Thymus (tissue), 11 donors: ENCODE measurements at regions not wholly inside any gene's neighbourhood (a gene's known extent, or its start where the extent isn't known, plus 50 kb on each side); places are given as distances from the start of the nearest gene placed in this dataset.

Experiments
- DNase-seq, 9 donors: peaks; one replicate each; pipeline ENCODE4 v3.0.0-alpha.2; 2013; ENCODE audit warnings: low spot score in 9 of 9, low read depth in 6 of 9, missing footprints in 1 of 9
- H3K27ac ChIP-seq, 2 donors: one replicate each; pipeline ENCODE4 v1.5.1; 2013; ENCODE audit warnings: control low read depth in 1 of 2, low read depth in 1 of 2, low read length in 1 of 2, mild to moderate bottlenecking in 1 of 2, moderate library complexity in 1 of 2
- H3K27me3 ChIP-seq, 2 donors: one replicate each; pipeline ENCODE4 v1.5.1; 2013; ENCODE audit warnings: low read length in 1 of 2; ENCODE audit not compliant: control insufficient read depth in 2 of 2, insufficient read depth in 1 of 2
- H3K36me3 ChIP-seq, 2 donors: one replicate each; pipeline ENCODE4 v1.5.1; 2013; ENCODE audit warnings: low read length in 1 of 2, mild to moderate bottlenecking in 1 of 2, moderate library complexity in 1 of 2; ENCODE audit not compliant: control insufficient read depth in 2 of 2, insufficient read depth in 2 of 2
- H3K4me1 ChIP-seq, 2 donors: one replicate each; pipeline ENCODE4 v1.5.1; 2013; ENCODE audit warnings: low read length in 2 of 2; ENCODE audit not compliant: control insufficient read depth in 2 of 2, insufficient read depth in 2 of 2
- H3K4me3 ChIP-seq, 2 donors: one replicate each; pipeline ENCODE4 v1.5.1; 2013; ENCODE audit warnings: low read length in 2 of 2, control low read depth in 1 of 2, mild to moderate bottlenecking in 1 of 2
- H3K9me3 ChIP-seq, 2 donors: one replicate each; pipeline ENCODE4 v1.5.1; 2013; ENCODE audit warnings: low read length in 1 of 2, mild to moderate bottlenecking in 1 of 2; ENCODE audit not compliant: control insufficient read depth in 2 of 2, insufficient read depth in 1 of 2
- WGBS: extraction: QIAGEN DNeasy Blood & Tissue Kit; methylation state at CpG from one replicate; pipeline ENCODE4 v1.1.7; 2013; 5-methylcytosine and 5-hydroxymethylcytosine counted together
- donor health status: healthy.

DNA sequence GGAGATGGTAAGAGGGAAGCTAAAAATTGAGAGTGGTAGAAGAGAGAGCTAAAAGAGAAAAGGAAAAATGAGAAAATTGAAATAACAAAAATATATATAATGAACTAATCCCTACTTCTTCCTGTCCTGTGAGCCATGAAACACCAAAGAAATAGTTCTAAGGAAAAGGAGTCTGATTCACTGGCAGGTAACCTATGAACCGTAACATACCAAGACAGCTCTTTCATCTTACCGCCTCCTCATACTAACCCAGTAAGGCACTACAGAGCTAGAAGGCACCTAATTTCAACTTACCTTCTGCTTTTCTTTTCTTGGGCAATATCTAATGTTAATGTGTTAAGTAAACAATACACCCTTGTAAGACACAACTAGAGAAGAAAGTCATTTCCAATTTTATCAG lies 297.7 kb upstream of the DIAPH2 start:
- 100% methylated on average over 2 of the region's 2 CpGs for WGBS
- Histone ChIP-seq H3K36me3 (no peaks in the 10 kb centered on the region), H3K4me1 (no peaks in the 10 kb centered on the region), H3K27ac (no peak overlapping the region), H3K27me3 (no peaks in the 10 kb centered on the region), H3K4me3 (no peak overlapping the region), H3K9me3 (no peaks in the 10 kb centered on the region)
- no peak for DNase-seq

DNA sequence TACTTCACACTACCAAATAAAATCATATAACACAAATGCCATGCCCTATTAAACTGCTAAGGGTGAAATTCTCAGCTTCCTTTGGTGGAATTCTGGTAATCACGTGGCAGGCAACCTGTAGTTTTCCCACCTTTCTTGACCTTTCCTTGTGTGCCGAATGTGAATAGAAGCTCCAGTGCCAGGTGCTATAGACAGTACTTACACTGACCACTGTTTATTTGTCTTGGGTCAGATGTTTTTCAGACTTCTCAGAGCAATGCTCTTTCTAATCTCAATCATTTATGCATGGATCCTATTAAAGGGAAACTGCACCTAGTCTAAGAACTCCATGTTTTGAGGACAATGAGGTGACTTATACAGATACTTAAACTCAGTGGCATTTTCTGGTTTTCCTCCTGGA lies 296.8 kb upstream of the DIAPH2 start:
- 98% methylated on average over 2 of the region's 2 CpGs for WGBS
- Histone ChIP-seq H3K9me3 (no peaks in the 10 kb centered on the region), H3K27me3 (no peaks in the 10 kb centered on the region), H3K36me3 (no peaks in the 10 kb centered on the region), H3K4me1 (no peaks in the 10 kb centered on the region), H3K27ac (no peak overlapping the region), H3K4me3 (no peak overlapping the region)
- no peak for DNase-seq

DNA sequence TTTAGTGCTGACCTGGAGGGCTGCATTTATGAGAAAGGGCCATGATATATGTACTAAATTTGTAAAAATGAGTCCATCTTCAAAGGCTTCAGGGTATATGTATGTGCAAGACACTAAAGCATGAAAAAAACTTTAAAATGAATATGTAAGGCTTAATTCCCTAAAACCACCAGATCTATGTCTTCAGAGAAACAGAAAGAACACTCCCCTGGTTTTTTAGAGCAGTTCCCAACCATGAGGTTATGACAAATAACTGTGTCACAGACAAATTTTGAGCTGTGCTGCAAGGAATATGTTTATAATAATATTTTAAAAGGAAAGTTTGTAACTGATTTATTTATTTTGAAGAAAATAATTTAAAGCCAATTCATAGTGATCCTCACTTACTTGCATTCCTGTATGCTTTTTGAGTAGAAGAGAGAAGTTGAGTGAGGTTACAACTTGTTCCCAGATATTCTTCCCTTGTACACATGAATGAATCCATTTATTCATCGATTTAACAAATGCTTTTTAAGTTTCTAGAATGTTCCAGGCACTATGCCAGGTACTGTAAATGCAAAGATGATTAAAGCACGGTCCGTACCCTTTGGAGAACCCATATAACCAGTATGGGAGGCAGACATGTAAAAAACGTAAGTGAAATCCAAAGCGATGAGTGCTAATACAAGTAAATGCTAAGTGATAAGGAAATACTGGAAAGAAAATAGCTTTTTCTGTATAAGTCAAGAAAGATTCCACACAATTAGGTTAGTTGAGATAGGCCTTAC lies 295.2 kb upstream of the DIAPH2 start:
- no peaks in the 10 kb centered on the region for H3K9me3 ChIP-seq
- H3K4me1 ChIP-seq, result no peaks in the 10 kb centered on the region
- 93% methylated on average over 5 of the region's 5 CpGs for WGBS
- no peaks in the 10 kb centered on the region for H3K27me3 ChIP-seq
- no peak overlapping the region for H3K4me3 ChIP-seq
- DNase-seq, result no peak
- H3K27ac ChIP-seq, result no peak overlapping the region
- no peaks in the 10 kb centered on the region for H3K36me3 ChIP-seq

DNA sequence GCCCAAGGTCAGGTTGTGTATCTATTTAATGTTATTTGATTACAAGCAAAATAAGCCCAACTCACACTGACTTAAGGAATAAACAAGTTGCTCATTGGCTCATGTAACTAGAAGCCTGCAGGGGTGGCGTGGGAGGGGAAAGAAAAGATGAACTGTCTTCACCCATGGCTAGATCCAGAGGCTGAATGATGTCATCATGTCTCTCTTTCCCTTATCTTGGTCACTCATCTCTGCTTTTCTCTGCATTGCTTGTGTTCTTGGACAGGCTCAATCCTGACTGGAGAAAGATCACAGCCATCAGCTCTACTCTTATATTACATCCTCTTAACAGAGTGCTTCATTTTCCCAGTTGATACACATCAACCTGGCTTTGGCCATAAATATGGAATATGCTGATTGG lies 290.0 kb upstream of the DIAPH2 start:
- Histone ChIP-seq H3K4me3 (no peak overlapping the region), H3K4me1 (no peaks in the 10 kb centered on the region), H3K27ac (no peak overlapping the region), H3K27me3 (no peaks in the 10 kb centered on the region), H3K9me3 (no peaks in the 10 kb centered on the region), H3K36me3 (no peaks in the 10 kb centered on the region)
- 89% methylated on average over 1 of the region's 1 CpG for WGBS
- DNase-seq, result no peak

DNA sequence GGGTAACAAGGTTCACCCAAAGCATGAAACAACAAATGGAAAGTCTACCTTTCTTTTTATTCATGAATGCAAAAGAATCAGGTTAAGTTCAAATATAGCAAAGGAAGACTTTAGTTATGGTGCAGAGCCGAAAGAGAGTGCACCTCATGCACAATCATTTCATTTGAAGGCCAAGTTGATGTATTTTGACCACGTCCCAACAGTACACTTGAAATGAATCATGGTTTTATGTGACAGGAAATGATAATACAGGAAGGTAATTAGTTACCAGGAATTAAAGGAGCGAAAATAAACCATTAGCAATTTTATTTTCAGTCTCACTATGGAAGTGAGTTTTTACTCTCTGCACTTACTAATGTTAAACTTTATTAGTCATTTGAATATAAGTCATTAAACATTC lies 281.2 kb upstream of the DIAPH2 start:
- WGBS, result 73% methylated on average over 3 of the region's 3 CpGs

DNA sequence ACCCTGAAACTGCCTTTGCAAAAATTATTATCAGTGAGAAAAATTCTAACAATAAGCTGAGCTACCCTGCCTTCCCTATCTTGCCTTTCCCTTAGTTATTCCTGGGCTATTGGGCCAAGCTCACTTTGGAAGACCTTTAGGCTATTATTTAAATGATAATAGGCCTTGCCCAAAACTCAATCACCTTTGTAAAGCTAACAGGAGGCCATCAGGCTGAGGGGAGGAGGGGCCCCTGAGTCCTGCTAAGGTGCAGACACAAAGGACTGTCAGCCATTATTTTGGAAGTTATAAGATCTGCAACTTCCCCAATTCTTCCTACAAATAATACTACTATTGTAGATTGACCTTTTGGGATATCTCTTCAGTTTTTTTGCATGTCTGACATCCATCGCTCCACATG lies 278.8 kb upstream of the DIAPH2 start:
- no peak for DNase-seq
- no peak overlapping the region for H3K27ac ChIP-seq
- no peaks in the 10 kb centered on the region for H3K4me1 ChIP-seq
- H3K9me3 ChIP-seq, result no peaks in the 10 kb centered on the region
- H3K4me3 ChIP-seq, result no peak overlapping the region
- no peaks in the 10 kb centered on the region for H3K27me3 ChIP-seq
- 100% methylated on average over 1 of the region's 1 CpG for WGBS
- H3K36me3 ChIP-seq, result no peaks in the 10 kb centered on the region

More for the DNA sequence above, 281.2 kb upstream of the DIAPH2 start:
- Histone ChIP-seq H3K4me3 (no peak overlapping the region), H3K9me3 (no peaks in the 10 kb centered on the region), H3K27ac (no peak overlapping the region), H3K4me1 (no peaks in the 10 kb centered on the region), H3K36me3 (no peaks in the 10 kb centered on the region), H3K27me3 (no peaks in the 10 kb centered on the region)
- DNase-seq, result no peak

DNA sequence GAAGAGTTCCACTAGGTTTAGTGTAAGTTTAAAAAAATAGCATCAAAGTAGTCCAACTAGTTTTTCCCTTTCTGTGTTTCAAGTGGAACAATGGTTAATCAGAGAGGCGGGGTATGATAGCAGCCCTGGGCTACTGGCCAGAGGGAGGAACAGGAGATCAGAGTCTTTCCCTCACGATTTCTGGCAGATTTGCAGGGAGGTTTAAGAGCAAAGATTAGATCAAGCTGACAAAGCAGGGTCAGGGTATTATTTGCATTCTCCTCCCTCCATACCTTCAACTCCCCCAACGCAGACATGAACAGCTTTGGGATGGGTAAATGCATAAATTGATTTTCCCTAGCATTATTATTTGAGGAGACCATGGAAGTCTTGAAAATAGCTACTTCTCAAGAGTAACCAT lies 277.6 kb upstream of the DIAPH2 start:
- DNase-seq, result no peak
- H3K4me3 ChIP-seq, result no peak overlapping the region
- H3K27ac ChIP-seq, result no peak overlapping the region
- 86% methylated on average over 3 of the region's 3 CpGs for WGBS
- no peaks in the 10 kb centered on the region for H3K9me3 ChIP-seq
- H3K36me3 ChIP-seq, result no peaks in the 10 kb centered on the region
- no peaks in the 10 kb centered on the region for H3K4me1 ChIP-seq
- no peaks in the 10 kb centered on the region for H3K27me3 ChIP-seq

DNA sequence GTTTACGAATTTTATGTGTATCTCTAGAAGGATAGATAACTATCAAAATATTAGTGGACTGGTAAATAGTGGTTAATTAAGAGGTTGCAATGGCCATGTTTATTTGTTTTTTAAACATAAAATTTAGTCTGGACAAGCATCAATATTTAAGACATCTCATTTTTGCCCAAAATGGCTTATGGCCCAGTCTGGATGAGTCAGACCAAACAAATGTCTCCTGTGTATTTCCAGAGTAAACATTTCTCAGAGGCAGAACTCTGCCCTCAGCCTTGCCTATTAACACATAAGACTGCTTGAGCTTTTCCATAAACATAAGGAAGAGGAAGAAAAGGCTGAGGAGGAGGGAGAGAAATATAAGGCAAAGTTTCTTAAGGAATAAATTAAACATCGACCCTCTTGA lies 277.1 kb upstream of the DIAPH2 start:
- 95% methylated on average over 2 of the region's 2 CpGs for WGBS
- H3K27ac ChIP-seq, result no peak overlapping the region
- no peaks in the 10 kb centered on the region for H3K9me3 ChIP-seq
- no peaks in the 10 kb centered on the region for H3K36me3 ChIP-seq
- no peak for DNase-seq
- H3K27me3 ChIP-seq, result no peaks in the 10 kb centered on the region
- no peak overlapping the region for H3K4me3 ChIP-seq
- H3K4me1 ChIP-seq, result no peaks in the 10 kb centered on the region

DNA sequence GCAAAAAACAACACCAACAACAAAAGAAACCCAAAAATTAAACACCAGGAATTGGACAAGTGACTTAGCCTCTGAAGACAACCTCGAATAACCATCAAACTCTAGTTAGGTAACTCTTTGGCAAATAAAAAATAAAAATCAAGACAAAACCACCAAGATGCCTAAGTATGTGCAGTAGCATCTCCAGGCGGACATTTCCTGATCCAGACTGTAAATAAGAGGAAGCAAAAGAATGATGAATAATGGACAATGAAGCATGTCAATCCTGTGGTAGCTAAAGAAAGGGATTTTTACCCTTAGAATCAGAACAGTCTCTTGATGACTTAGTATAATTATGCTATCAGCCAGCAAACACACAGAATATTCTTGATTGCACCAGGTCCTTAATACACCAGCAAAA lies 276.7 kb upstream of the DIAPH2 start:
- Histone ChIP-seq H3K27ac (no peak overlapping the region), H3K9me3 (no peaks in the 10 kb centered on the region), H3K36me3 (no peaks in the 10 kb centered on the region), H3K4me3 (no peak overlapping the region), H3K4me1 (no peaks in the 10 kb centered on the region), H3K27me3 (no peaks in the 10 kb centered on the region)
- WGBS, result 91% methylated on average over 2 of the region's 2 CpGs
- no peak for DNase-seq
